Activated T-cell treated with anti-CD3 and anti-CD28 coated beads, Interleukin-2, amount 50 U/mL, for 4 hours (primary cell): ENCODE measurements at regions not wholly inside any gene's neighbourhood (a gene's known extent, or its start where the extent isn't known, plus 50 kb on each side); places are given as distances from the start of the nearest gene placed in this dataset.
"Not testable (repeated sequence)": the region's sequence is repeated elsewhere in the genome, so short reads cannot be mapped to it uniquely, and the experiment has no call there.

Source experiments
- ATAC-seq, 2 donors: fragments of 200-7000 bp; cut with Tn5 transposase; one replicate each; pipeline ENCODE4 v1.10.0; 2021
- DNase-seq: peaks from one replicate; pipeline ENCODE4 v3.0.0-alpha.2; 2020
- H3K27me3 Mint-ChIP-seq: one replicate; pipeline ENCODE4 v1.8.0; 2021; ENCODE audit warnings: low read depth, mixed read lengths
- H3K36me3 Mint-ChIP-seq: one replicate; pipeline ENCODE4 v1.8.0; 2022; ENCODE audit warnings: mixed read lengths; ENCODE audit not compliant: insufficient read depth
- H3K4me1 Mint-ChIP-seq: one replicate; pipeline ENCODE4 v1.8.0; 2021; ENCODE audit warnings: low read depth, mixed read lengths
- H3K4me3 Mint-ChIP-seq: one replicate; pipeline ENCODE4 v1.8.0; 2021; ENCODE audit warnings: mild to moderate bottlenecking, moderate library complexity, mixed read lengths
- H3K9me3 Mint-ChIP-seq: one replicate; pipeline ENCODE4 v1.8.0; 2021; ENCODE audit warnings: mixed read lengths

GRCh38 chr5:51131266-51131665, 252.0 kb upstream of the ISL1 start:
- Mint-ChIP-seq H3K4me1 (no peaks in the 10 kb centered on the region), H3K27me3 (no peaks in the 10 kb centered on the region), H3K9me3 (peaks cover 9% of the 10 kb centered on the region), H3K36me3 (no peaks in the 10 kb centered on the region), H3K4me3 (no peak overlapping the region)
- no peak for DNase-seq
- ATAC-seq = no peak

- ATAC-seq = no peak
- no peaks in the 10 kb centered on the region for H3K27me3 Mint-ChIP-seq
- H3K4me3 Mint-ChIP-seq = no peak overlapping the region
- H3K9me3 Mint-ChIP-seq = peaks cover 14% of the 10 kb centered on the region
- H3K36me3 Mint-ChIP-seq = no peaks in the 10 kb centered on the region
- DNase-seq = no peak
- H3K4me1 Mint-ChIP-seq = no peaks in the 10 kb centered on the region
Observed at GRCh38 chr5:51138164-51138563, 245.1 kb upstream of the ISL1 start.

- no peak overlapping the region for H3K4me3 Mint-ChIP-seq
- H3K9me3 Mint-ChIP-seq = peaks cover 35% of the 10 kb centered on the region
- ATAC-seq (no peak), DNase-seq (no peak)
- H3K4me1 Mint-ChIP-seq = no peaks in the 10 kb centered on the region
- H3K36me3 Mint-ChIP-seq = no peaks in the 10 kb centered on the region
- no peaks in the 10 kb centered on the region for H3K27me3 Mint-ChIP-seq
Observed at GRCh38 chr5:51148437-51148836, 234.8 kb upstream of the ISL1 start.

- Mint-ChIP-seq H3K36me3 (no peaks in the 10 kb centered on the region), H3K4me1 (no peaks in the 10 kb centered on the region), H3K9me3 (peaks cover 25% of the 10 kb centered on the region), H3K4me3 (no peak overlapping the region), H3K27me3 (no peaks in the 10 kb centered on the region)
- DNase-seq = no peak
- no peak for ATAC-seq
Observed at GRCh38 chr5:51156222-51156621, 227.0 kb upstream of the ISL1 start.

- H3K4me1 Mint-ChIP-seq = no peaks in the 10 kb centered on the region
- H3K4me3 Mint-ChIP-seq = no peak overlapping the region
- H3K9me3 Mint-ChIP-seq = peaks cover 22% of the 10 kb centered on the region
- H3K36me3 Mint-ChIP-seq = no peaks in the 10 kb centered on the region
- no peak for ATAC-seq
- no peaks in the 10 kb centered on the region for H3K27me3 Mint-ChIP-seq
- no peak for DNase-seq
Observed at GRCh38 chr5:51156838-51157237, 226.4 kb upstream of the ISL1 start.

- no peak for DNase-seq
- no peak for ATAC-seq
- Mint-ChIP-seq H3K36me3 (no peaks in the 10 kb centered on the region), H3K4me3 (no peak overlapping the region), H3K9me3 (peaks cover 33% of the 10 kb centered on the region), H3K27me3 (no peaks in the 10 kb centered on the region), H3K4me1 (no peaks in the 10 kb centered on the region)
Observed at GRCh38 chr5:51159164-51159563, 224.1 kb upstream of the ISL1 start.

- no peak overlapping the region for H3K4me3 Mint-ChIP-seq
- ATAC-seq (no peak), DNase-seq (no peak)
- H3K36me3 Mint-ChIP-seq = no peaks in the 10 kb centered on the region
- no peaks in the 10 kb centered on the region for H3K4me1 Mint-ChIP-seq
- no peaks in the 10 kb centered on the region for H3K27me3 Mint-ChIP-seq
- H3K9me3 Mint-ChIP-seq = peaks cover 30% of the 10 kb centered on the region
Observed at GRCh38 chr5:51159606-51160005, 223.6 kb upstream of the ISL1 start.

GRCh38 chr5:51162245-51162644, 221.0 kb upstream of the ISL1 start:
- DNase-seq = no peak
- ATAC-seq = no peak
- H3K4me3 Mint-ChIP-seq = no peak overlapping the region
- no peaks in the 10 kb centered on the region for H3K4me1 Mint-ChIP-seq
- peaks cover 29% of the 10 kb centered on the region for H3K9me3 Mint-ChIP-seq
- no peaks in the 10 kb centered on the region for H3K36me3 Mint-ChIP-seq
- H3K27me3 Mint-ChIP-seq = no peaks in the 10 kb centered on the region

GRCh38 chr5:51165621-51166020, 217.6 kb upstream of the ISL1 start:
- H3K9me3 Mint-ChIP-seq = peaks cover 28% of the 10 kb centered on the region
- not testable (repeated sequence) for DNase-seq, H3K27me3 Mint-ChIP-seq, H3K36me3 Mint-ChIP-seq, H3K4me1 Mint-ChIP-seq, H3K4me3 Mint-ChIP-seq, ATAC-seq

- no peak for ATAC-seq
- H3K36me3 Mint-ChIP-seq = no peaks in the 10 kb centered on the region
- no peak for DNase-seq
- H3K4me1 Mint-ChIP-seq = no peaks in the 10 kb centered on the region
- no peak overlapping the region for H3K4me3 Mint-ChIP-seq
- H3K27me3 Mint-ChIP-seq = no peaks in the 10 kb centered on the region
- peaks cover 6% of the 10 kb centered on the region for H3K9me3 Mint-ChIP-seq
Observed at GRCh38 chr5:51172903-51173626, 210.2 kb upstream of the ISL1 start.

GRCh38 chr5:51181208-51181894, 201.9 kb upstream of the ISL1 start:
- peaks cover 6% of the 10 kb centered on the region for H3K9me3 Mint-ChIP-seq
- no peaks in the 10 kb centered on the region for H3K4me1 Mint-ChIP-seq
- no peak overlapping the region for H3K4me3 Mint-ChIP-seq
- DNase-seq (no peak), ATAC-seq (no peak)
- no peaks in the 10 kb centered on the region for H3K27me3 Mint-ChIP-seq
- H3K36me3 Mint-ChIP-seq = no peaks in the 10 kb centered on the region

- Mint-ChIP-seq H3K36me3 (no peaks in the 10 kb centered on the region), H3K9me3 (no peaks in the 10 kb centered on the region), H3K27me3 (no peaks in the 10 kb centered on the region), H3K4me3 (no peak overlapping the region), H3K4me1 (no peaks in the 10 kb centered on the region)
- no peak for ATAC-seq
- no peak for DNase-seq
Observed at GRCh38 chr5:51185850-51186329, 197.4 kb upstream of the ISL1 start.

GRCh38 chr5:51188001-51188591, 195.2 kb upstream of the ISL1 start:
- no peaks in the 10 kb centered on the region for H3K9me3 Mint-ChIP-seq
- H3K4me1 Mint-ChIP-seq = no peaks in the 10 kb centered on the region
- H3K4me3 Mint-ChIP-seq = no peak overlapping the region
- no peaks in the 10 kb centered on the region for H3K27me3 Mint-ChIP-seq
- DNase-seq = no peak
- H3K36me3 Mint-ChIP-seq = no peaks in the 10 kb centered on the region
- ATAC-seq = no peak

GRCh38 chr5:51194671-51195070, 188.6 kb upstream of the ISL1 start:
- Mint-ChIP-seq H3K9me3 (no peaks in the 10 kb centered on the region), H3K4me3 (no peak overlapping the region), H3K4me1 (no peaks in the 10 kb centered on the region), H3K27me3 (no peaks in the 10 kb centered on the region), H3K36me3 (no peaks in the 10 kb centered on the region)
- DNase-seq (no peak), ATAC-seq (no peak)

- no peaks in the 10 kb centered on the region for H3K4me1 Mint-ChIP-seq
- no peaks in the 10 kb centered on the region for H3K27me3 Mint-ChIP-seq
- H3K4me3 Mint-ChIP-seq = no peak overlapping the region
- ATAC-seq = no peak
- no peaks in the 10 kb centered on the region for H3K36me3 Mint-ChIP-seq
- DNase-seq = no peak
- peaks cover 6% of the 10 kb centered on the region for H3K9me3 Mint-ChIP-seq
Observed at GRCh38 chr5:51201024-51201423, 182.2 kb upstream of the ISL1 start.
